ENCODE measurements at regions not wholly inside any gene's neighbourhood (a gene's known extent, or its start where the extent isn't known, plus 50 kb on each side); places are given as distances from the start of the nearest gene placed in this dataset.

DNA sequence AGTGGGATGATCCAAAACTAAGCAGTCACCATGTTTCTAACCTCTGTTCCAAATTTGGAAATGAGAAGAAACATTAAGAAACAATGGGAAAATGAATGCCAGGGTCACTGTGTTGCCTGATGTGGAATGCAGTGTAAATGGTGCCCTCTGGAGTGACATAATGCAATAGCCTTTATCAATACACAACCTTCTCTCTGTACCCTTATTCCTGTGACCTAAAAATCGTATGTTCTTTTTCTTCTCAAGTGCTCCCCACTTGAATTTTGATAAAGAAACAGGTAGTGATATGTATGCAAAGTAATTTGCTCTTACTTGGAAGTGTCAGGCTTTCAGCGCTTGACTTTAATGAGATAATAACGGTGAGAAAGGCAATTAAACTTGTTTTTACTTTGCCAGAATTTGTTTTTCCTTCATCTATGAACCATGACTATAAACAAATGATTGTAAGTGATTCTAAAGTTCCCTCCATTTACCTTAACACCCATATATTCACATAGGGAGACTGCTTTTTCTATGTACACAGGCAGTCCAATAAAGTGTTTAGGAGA lies 145.8 kb upstream of the THRB start:
- Histone ChIP-seq H3K27ac (ENCODE audit: low read depth in 1 of 3, low read length in 2 of 3) (peak overlapping the region in 1 of 3 donors; percentile 65), H3K4me1 (ENCODE audit: control insufficient read depth in 3 of 3, insufficient read depth in 2 of 3, low read depth in 1 of 3, low read length in 2 of 3) (peaks cover 0 to 11% (median 0%) of the 10 kb centered on the region in 3 donors), H3K4me3 (ENCODE audit: low read depth in 1 of 3, low read length in 3 of 3) (no peak overlapping the region), H3K9me3 (ENCODE audit: control insufficient read depth in 2 of 2, insufficient read depth in 1 of 2, low read depth in 1 of 2, low read length in 1 of 2) (no peaks in the 10 kb centered on the region), H3K27me3 (ENCODE audit: control insufficient read depth in 3 of 3, insufficient read depth in 3 of 3, low read length in 3 of 3) (peaks cover 0 to 4% (median 0%) of the 10 kb centered on the region in 3 donors), H3K36me3 (ENCODE audit: control insufficient read depth in 3 of 3, insufficient read depth in 2 of 3, low read depth in 1 of 3, low read length in 3 of 3) (no peaks in the 10 kb centered on the region)
- WGBS, 3 donors = 14 to 60% (median 22%) methylated on average over 3 of the region's 3 CpGs
- DNase-seq (peak; percentile 56 to 64), FAIRE-seq (no peak)

GRCh38 chr3:24641628-24642027 lies 147.0 kb upstream of the THRB start:
- DNase-seq = peak; percentile 21 to 39
- Histone ChIP-seq H3K27me3 (ENCODE audit: control insufficient read depth in 3 of 3, insufficient read depth in 3 of 3, low read length in 3 of 3) (peaks cover 0 to 4% (median 0%) of the 10 kb centered on the region in 3 donors), H3K9me3 (ENCODE audit: control insufficient read depth in 2 of 2, insufficient read depth in 1 of 2, low read depth in 1 of 2, low read length in 1 of 2) (no peaks in the 10 kb centered on the region), H3K36me3 (ENCODE audit: control insufficient read depth in 3 of 3, insufficient read depth in 2 of 3, low read depth in 1 of 3, low read length in 3 of 3) (no peaks in the 10 kb centered on the region), H3K4me3 (ENCODE audit: low read depth in 1 of 3, low read length in 3 of 3) (no peak overlapping the region), H3K4me1 (ENCODE audit: control insufficient read depth in 3 of 3, insufficient read depth in 2 of 3, low read depth in 1 of 3, low read length in 2 of 3) (peaks cover 0 to 11% (median 0%) of the 10 kb centered on the region in 3 donors), H3K27ac (ENCODE audit: low read depth in 1 of 3, low read length in 2 of 3) (no peak overlapping the region)
- WGBS, 3 donors = 44 to 61% (median 49%) methylated on average over 2 of the region's 2 CpGs
- no peak for FAIRE-seq

GRCh38 chr3:24645047-24645446 lies 150.4 kb upstream of the THRB start:
- H3K27me3 ChIP-seq (ENCODE audit: control insufficient read depth in 3 of 3, insufficient read depth in 3 of 3, low read length in 3 of 3) = peaks cover 0 to 4% (median 0%) of the 10 kb centered on the region in 3 donors
- no peaks in the 10 kb centered on the region for H3K9me3 ChIP-seq (ENCODE audit: control insufficient read depth in 2 of 2, insufficient read depth in 1 of 2, low read depth in 1 of 2, low read length in 1 of 2)
- no peak for DNase-seq
- no peaks in the 10 kb centered on the region for H3K36me3 ChIP-seq (ENCODE audit: control insufficient read depth in 3 of 3, insufficient read depth in 2 of 3, low read depth in 1 of 3, low read length in 3 of 3)
- H3K4me3 ChIP-seq (ENCODE audit: low read depth in 1 of 3, low read length in 3 of 3) = no peak overlapping the region
- H3K4me1 ChIP-seq (ENCODE audit: control insufficient read depth in 3 of 3, insufficient read depth in 2 of 3, low read depth in 1 of 3, low read length in 2 of 3) = peaks cover 0 to 4% (median 0%) of the 10 kb centered on the region in 3 donors
- no peak overlapping the region for H3K27ac ChIP-seq (ENCODE audit: low read depth in 1 of 3, low read length in 2 of 3)
- 88 to 93% (median 89%) methylated on average over 11 of the region's 11 CpGs for WGBS, 3 donors
- FAIRE-seq = no peak

GRCh38 chr3:24646790-24647189 lies 152.1 kb upstream of the THRB start:
- DNase-seq = no peak
- FAIRE-seq = no peak

DNA sequence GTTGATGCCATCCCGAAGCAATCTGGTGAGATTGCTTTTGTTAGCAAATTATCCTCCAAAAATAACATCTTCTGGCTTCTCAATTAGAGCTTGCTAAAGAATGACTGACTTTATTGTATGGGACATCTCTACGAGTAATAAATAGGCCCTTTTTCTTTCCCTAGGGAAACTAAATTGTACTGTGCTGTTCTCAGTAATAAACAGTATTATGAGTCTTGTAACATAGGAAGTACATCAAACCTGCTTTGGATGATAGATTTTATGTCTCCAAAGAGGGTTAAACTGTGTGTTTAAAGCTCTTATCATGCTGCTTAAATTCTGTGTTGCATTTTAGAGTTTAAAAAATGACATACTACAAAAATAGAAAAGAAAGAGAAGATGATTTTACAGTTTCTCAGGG lies 153.4 kb upstream of the THRB start:
- no peaks in the 10 kb centered on the region for H3K9me3 ChIP-seq (ENCODE audit: control insufficient read depth in 2 of 2, insufficient read depth in 1 of 2, low read depth in 1 of 2, low read length in 1 of 2)
- WGBS, 3 donors = 67 to 92% (median 80%) methylated on average over 2 of the region's 2 CpGs
- DNase-seq = no peak
- H3K27me3 ChIP-seq (ENCODE audit: control insufficient read depth in 3 of 3, insufficient read depth in 3 of 3, low read length in 3 of 3) = peaks cover 0 to 4% (median 0%) of the 10 kb centered on the region in 3 donors
- no peak overlapping the region for H3K4me3 ChIP-seq (ENCODE audit: low read depth in 1 of 3, low read length in 3 of 3)
- H3K36me3 ChIP-seq (ENCODE audit: control insufficient read depth in 3 of 3, insufficient read depth in 2 of 3, low read depth in 1 of 3, low read length in 3 of 3) = no peaks in the 10 kb centered on the region
- no peak for FAIRE-seq
- no peak overlapping the region for H3K27ac ChIP-seq (ENCODE audit: low read depth in 1 of 3, low read length in 2 of 3)
- H3K4me1 ChIP-seq (ENCODE audit: control insufficient read depth in 3 of 3, insufficient read depth in 2 of 3, low read depth in 1 of 3, low read length in 2 of 3) = no peaks in the 10 kb centered on the region

More at GRCh38 chr3:24646790-24647189, 152.1 kb upstream of the THRB start:
- 92 to 95% (median 94%) methylated on average over 2 of the region's 2 CpGs for WGBS, 3 donors
- Histone ChIP-seq H3K4me3 (ENCODE audit: low read depth in 1 of 3, low read length in 3 of 3) (no peak overlapping the region), H3K27me3 (ENCODE audit: control insufficient read depth in 3 of 3, insufficient read depth in 3 of 3, low read length in 3 of 3) (peaks cover 0 to 4% (median 0%) of the 10 kb centered on the region in 3 donors), H3K27ac (ENCODE audit: low read depth in 1 of 3, low read length in 2 of 3) (no peak overlapping the region), H3K4me1 (ENCODE audit: control insufficient read depth in 3 of 3, insufficient read depth in 2 of 3, low read depth in 1 of 3, low read length in 2 of 3) (no peaks in the 10 kb centered on the region), H3K9me3 (ENCODE audit: control insufficient read depth in 2 of 2, insufficient read depth in 1 of 2, low read depth in 1 of 2, low read length in 1 of 2) (no peaks in the 10 kb centered on the region), H3K36me3 (ENCODE audit: control insufficient read depth in 3 of 3, insufficient read depth in 2 of 3, low read depth in 1 of 3, low read length in 3 of 3) (no peaks in the 10 kb centered on the region)

- H3K9me3 ChIP-seq (ENCODE audit: control insufficient read depth in 2 of 2, insufficient read depth in 1 of 2, low read depth in 1 of 2, low read length in 1 of 2) = no peaks in the 10 kb centered on the region
- no peaks in the 10 kb centered on the region for H3K27me3 ChIP-seq (ENCODE audit: control insufficient read depth in 3 of 3, insufficient read depth in 3 of 3, low read length in 3 of 3)
- DNase-seq = no peak
- 83 to 93% (median 85%) methylated on average over 1 of the region's 1 CpG for WGBS, 3 donors
- H3K27ac ChIP-seq (ENCODE audit: low read depth in 1 of 3, low read length in 2 of 3) = no peak overlapping the region
- no peak for FAIRE-seq
- no peaks in the 10 kb centered on the region for H3K4me1 ChIP-seq (ENCODE audit: control insufficient read depth in 3 of 3, insufficient read depth in 2 of 3, low read depth in 1 of 3, low read length in 2 of 3)
- H3K36me3 ChIP-seq (ENCODE audit: control insufficient read depth in 3 of 3, insufficient read depth in 2 of 3, low read depth in 1 of 3, low read length in 3 of 3) = no peaks in the 10 kb centered on the region
- no peak overlapping the region for H3K4me3 ChIP-seq (ENCODE audit: low read depth in 1 of 3, low read length in 3 of 3)
Measured at GRCh38 chr3:24650839-24651238, 156.2 kb upstream of the THRB start.

DNA sequence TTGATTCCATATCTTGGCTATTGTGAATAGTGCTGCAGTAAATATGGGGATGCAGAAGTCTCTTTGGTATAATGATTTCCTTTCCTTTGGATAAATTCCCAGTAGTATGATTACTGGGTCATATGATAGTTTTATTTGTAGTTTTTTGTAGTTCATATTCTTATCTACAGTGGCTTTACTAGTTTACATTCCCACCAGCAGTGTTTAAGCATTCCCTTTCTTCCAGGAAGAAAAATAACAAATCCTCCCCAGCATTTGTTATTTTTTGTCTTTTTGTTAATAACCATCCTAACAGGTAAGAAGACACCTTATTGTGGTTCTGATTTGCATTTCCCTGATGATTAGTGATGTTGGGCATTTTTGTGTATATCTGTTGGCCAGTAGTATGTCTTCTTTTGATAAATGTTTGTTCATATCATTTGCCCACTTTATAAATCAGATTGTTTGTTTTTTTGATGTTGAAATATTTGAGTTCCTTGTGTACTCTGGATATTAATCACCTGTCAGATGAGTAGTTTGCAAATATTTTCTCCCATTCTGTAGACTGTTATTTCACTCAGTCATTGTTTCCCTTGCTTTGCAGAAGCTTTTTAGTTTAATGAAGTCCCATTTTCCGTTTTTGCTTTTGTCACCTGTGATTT lies 163.3 kb upstream of the THRB start:
- FAIRE-seq (no peak), DNase-seq (no peak)
- no peaks in the 10 kb centered on the region for H3K36me3 ChIP-seq (ENCODE audit: control insufficient read depth in 3 of 3, insufficient read depth in 2 of 3, low read depth in 1 of 3, low read length in 3 of 3)
- no peaks in the 10 kb centered on the region for H3K4me1 ChIP-seq (ENCODE audit: control insufficient read depth in 3 of 3, insufficient read depth in 2 of 3, low read depth in 1 of 3, low read length in 2 of 3)
- WGBS, 3 donors = 53 to 77% (median 75%) methylated on average over 1 of the region's 1 CpG
- no peak overlapping the region for H3K4me3 ChIP-seq (ENCODE audit: low read depth in 1 of 3, low read length in 3 of 3)
- peaks cover 0 to 4% of the 10 kb centered on the region in 2 donors for H3K9me3 ChIP-seq (ENCODE audit: control insufficient read depth in 2 of 2, insufficient read depth in 1 of 2, low read depth in 1 of 2, low read length in 1 of 2)
- H3K27me3 ChIP-seq (ENCODE audit: control insufficient read depth in 3 of 3, insufficient read depth in 3 of 3, low read length in 3 of 3) = no peaks in the 10 kb centered on the region
- H3K27ac ChIP-seq (ENCODE audit: low read depth in 1 of 3, low read length in 2 of 3) = no peak overlapping the region

DNA sequence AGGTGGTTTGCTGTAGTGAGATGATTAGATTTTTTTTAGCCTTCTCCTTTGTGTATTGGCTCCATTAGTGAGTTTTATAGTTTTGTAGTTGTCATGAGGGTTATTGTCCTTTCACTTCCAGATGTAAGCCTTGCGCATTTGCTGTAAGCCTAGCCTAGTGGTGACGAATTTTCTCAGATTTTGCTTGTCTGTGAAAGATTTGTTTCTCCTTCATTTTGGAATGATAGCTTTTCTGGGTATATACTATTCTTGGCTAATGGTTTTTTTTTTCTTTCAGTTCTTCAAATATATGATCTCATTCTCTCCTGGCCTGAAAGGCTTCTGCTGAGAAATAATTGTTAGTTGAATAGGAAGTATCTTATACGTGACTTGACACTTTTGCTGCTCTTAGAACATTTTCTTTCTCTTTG lies 166.5 kb upstream of the THRB start:
- no peak overlapping the region for H3K27ac ChIP-seq (ENCODE audit: low read depth in 1 of 3, low read length in 2 of 3)
- WGBS, 3 donors = 75 to 84% (median 77%) methylated on average over 3 of the region's 3 CpGs
- H3K36me3 ChIP-seq (ENCODE audit: control insufficient read depth in 3 of 3, insufficient read depth in 2 of 3, low read depth in 1 of 3, low read length in 3 of 3) = no peaks in the 10 kb centered on the region
- DNase-seq = no peak
- H3K9me3 ChIP-seq (ENCODE audit: control insufficient read depth in 2 of 2, insufficient read depth in 1 of 2, low read depth in 1 of 2, low read length in 1 of 2) = peaks cover 0 to under 1% of the 10 kb centered on the region in 2 donors
- FAIRE-seq = no peak
- no peak overlapping the region for H3K4me3 ChIP-seq (ENCODE audit: low read depth in 1 of 3, low read length in 3 of 3)
- H3K27me3 ChIP-seq (ENCODE audit: control insufficient read depth in 3 of 3, insufficient read depth in 3 of 3, low read length in 3 of 3) = no peaks in the 10 kb centered on the region
- H3K4me1 ChIP-seq (ENCODE audit: control insufficient read depth in 3 of 3, insufficient read depth in 2 of 3, low read depth in 1 of 3, low read length in 2 of 3) = no peaks in the 10 kb centered on the region
